Activated T-helper 2 cell treated with anti-CD3 and anti-CD28 coated beads, Interferon-gamma antibody, Interleukin-2, Interleukin-4, amounts not matched to agents 10 μg/mL and 5 μg/mL and 100 μg/mL, durations not matched to agents 14 hours and 24 hours and 36 hours (primary cell): ENCODE measurements at regions not wholly inside any gene's neighbourhood (a gene's known extent, or its start where the extent isn't known, plus 50 kb on each side); places are given as distances from the start of the nearest gene placed in this dataset.

Experiments used
- DNase-seq: peaks from one replicate; pipeline ENCODE4 v3.0.0; 2021; ENCODE audit warnings: low spot score
- H3K27ac Mint-ChIP-seq: one replicate; pipeline ENCODE4 v1.8.0; 2021; ENCODE audit warnings: mixed read lengths
- H3K27me3 Mint-ChIP-seq: one replicate; pipeline ENCODE4 v1.8.0; 2021; ENCODE audit warnings: low read depth, mixed read lengths
- H3K36me3 Mint-ChIP-seq: one replicate; pipeline ENCODE4 v1.8.0; 2021; ENCODE audit warnings: low read depth, mixed read lengths
- H3K4me1 Mint-ChIP-seq: one replicate; pipeline ENCODE4 v1.8.0; 2021; ENCODE audit warnings: low read depth, mixed read lengths
- H3K4me3 Mint-ChIP-seq: one replicate; pipeline ENCODE4 v1.8.0; 2021; ENCODE audit warnings: low read depth, mild to moderate bottlenecking, moderate library complexity, mixed read lengths
- H3K9me3 Mint-ChIP-seq: one replicate; pipeline ENCODE4 v1.8.0; 2021; ENCODE audit warnings: mixed read lengths
- intact Hi-C: fragments of 100-400 bp; cut with micrococcal nuclease; formaldehyde crosslinking; loops from one replicate; pipeline ENCODE4 v1.15.1; 2023

DNA sequence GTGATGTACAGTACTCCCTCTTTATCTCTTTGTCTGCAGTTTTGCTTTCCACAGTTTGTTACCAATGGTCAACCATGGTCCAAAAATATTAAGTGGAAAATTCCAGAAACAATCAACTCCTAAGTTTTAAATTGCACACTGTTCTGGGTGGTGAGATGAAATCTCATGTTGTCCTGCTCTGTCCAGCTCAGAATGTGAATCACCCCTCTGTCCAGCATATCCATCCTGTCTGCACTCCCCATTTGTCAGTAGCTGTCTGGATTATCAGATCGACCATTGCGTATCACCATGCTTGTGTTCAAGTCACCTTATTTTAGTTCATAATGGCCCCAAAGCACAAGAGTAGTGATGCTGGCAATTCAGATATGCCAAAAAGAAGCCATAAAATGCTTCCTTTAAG, 118.2 kb upstream of the PDE4B start:
- Mint-ChIP-seq H3K27ac (no peak overlapping the region), H3K4me1 (no peaks in the 10 kb centered on the region), H3K27me3 (peaks cover 8% of the 10 kb centered on the region), H3K36me3 (no peaks in the 10 kb centered on the region), H3K9me3 (no peaks in the 10 kb centered on the region), H3K4me3 (no peak overlapping the region)
- intact Hi-C loops, result no loop called here
- DNase-seq, result no peak

- H3K27ac Mint-ChIP-seq, result no peak overlapping the region
- no peak overlapping the region for H3K4me3 Mint-ChIP-seq
- intact Hi-C loops, result loop anchor here (10.0 kb wide), 2 partner anchors 535 to 995 kb away; partner anchors contain the start of gene AK4
- H3K4me1 Mint-ChIP-seq, result no peaks in the 10 kb centered on the region
- DNase-seq, result no peak
- H3K9me3 Mint-ChIP-seq, result no peaks in the 10 kb centered on the region
- peaks cover 22% of the 10 kb centered on the region for H3K27me3 Mint-ChIP-seq
- H3K36me3 Mint-ChIP-seq, result no peaks in the 10 kb centered on the region
Measured at GRCh38 chr1:65679773-65680172, 112.9 kb upstream of the PDE4B start.

GRCh38 chr1:65681096-65681495, 111.6 kb upstream of the PDE4B start:
- Mint-ChIP-seq H3K4me1 (no peaks in the 10 kb centered on the region), H3K27ac (no peak overlapping the region), H3K36me3 (no peaks in the 10 kb centered on the region), H3K27me3 (peaks cover 23% of the 10 kb centered on the region), H3K9me3 (no peaks in the 10 kb centered on the region), H3K4me3 (no peak overlapping the region)
- intact Hi-C loops, result loop anchor here (10.0 kb wide), 2 partner anchors 536 to 996 kb away; partner anchors contain the start of gene AK4
- no peak for DNase-seq

DNA sequence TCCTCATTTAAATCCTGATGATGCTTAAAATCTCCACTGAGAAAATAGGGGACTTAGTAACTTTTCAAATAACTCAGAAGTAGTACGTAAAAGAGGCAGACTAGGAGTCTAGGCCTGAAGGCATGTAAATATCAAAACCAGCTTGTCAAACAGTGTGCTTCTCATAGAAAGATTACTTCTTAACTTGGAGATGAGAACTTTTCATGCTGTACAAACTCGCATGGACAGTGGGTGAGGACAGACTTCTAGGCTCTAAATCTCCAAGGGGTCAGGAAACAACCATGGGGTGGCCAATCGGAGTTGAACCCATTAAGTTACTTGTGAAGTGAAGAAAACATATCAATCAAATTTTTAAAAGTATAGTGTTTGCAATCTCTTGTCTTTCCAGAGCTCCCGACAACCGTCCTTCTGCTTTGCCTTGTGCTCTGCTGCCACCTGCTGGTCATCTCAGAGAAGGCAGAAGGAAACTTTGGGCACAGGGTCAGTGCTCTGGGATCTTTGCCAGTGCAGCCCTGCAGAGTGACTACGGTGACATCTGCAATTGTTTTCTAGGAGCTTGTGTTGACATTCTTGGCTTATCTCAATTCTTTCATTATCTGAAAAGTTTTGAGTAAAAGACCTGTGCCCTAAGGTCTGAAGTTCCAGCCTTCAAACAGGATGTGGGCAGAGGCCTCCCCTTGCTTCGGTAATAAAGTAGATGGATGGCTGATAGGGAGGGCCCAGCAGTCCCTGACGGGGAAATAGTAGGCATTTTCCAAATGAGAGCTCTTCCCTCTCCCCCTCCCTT, 105.1 kb upstream of the PDE4B start:
- DNase-seq, result peak; percentile 60
- no peak overlapping the region for H3K4me3 Mint-ChIP-seq
- no peak overlapping the region for H3K27ac Mint-ChIP-seq
- intact Hi-C loops, result loop anchor here (1.0 to 10.0 kb wide), 7 partner anchors 257 to 1003 kb away; partner anchors contain the start of gene AK4
- H3K4me1 Mint-ChIP-seq, result peaks cover 11% of the 10 kb centered on the region
- no peaks in the 10 kb centered on the region for H3K36me3 Mint-ChIP-seq
- no peaks in the 10 kb centered on the region for H3K9me3 Mint-ChIP-seq
- H3K27me3 Mint-ChIP-seq, result peaks cover 24% of the 10 kb centered on the region

DNA sequence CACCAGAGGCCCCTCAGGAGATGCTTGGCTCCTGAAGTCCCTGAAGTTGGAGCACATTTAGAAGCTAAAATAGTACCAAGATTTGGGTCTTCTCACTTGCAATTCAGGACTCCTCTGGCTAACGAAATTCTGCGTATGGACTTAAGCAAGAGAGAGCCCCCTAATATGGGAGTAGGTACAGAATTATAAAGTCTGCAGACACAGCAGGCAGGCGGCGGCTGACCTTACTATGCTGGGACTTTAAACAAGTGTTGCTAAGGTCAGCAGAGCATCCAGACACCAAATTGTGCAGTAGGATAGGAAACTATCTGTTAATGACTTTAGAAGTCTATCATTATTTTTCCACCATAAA, 104.5 kb upstream of the PDE4B start:
- intact Hi-C loops, result loop anchor here (1.0 to 10.0 kb wide), 5 partner anchors 452 to 1003 kb away; partner anchors contain the start of gene AK4
- Mint-ChIP-seq H3K27ac (no peak overlapping the region), H3K36me3 (no peaks in the 10 kb centered on the region), H3K27me3 (peaks cover 23% of the 10 kb centered on the region), H3K4me3 (no peak overlapping the region), H3K4me1 (peaks cover 11% of the 10 kb centered on the region), H3K9me3 (no peaks in the 10 kb centered on the region)
- no peak for DNase-seq

GRCh38 chr1:65688848-65689247, 103.8 kb upstream of the PDE4B start:
- no peak for DNase-seq
- H3K9me3 Mint-ChIP-seq, result no peaks in the 10 kb centered on the region
- H3K27me3 Mint-ChIP-seq, result peaks cover 16% of the 10 kb centered on the region
- no peaks in the 10 kb centered on the region for H3K36me3 Mint-ChIP-seq
- intact Hi-C loops, result loop anchor here (1.0 to 10.0 kb wide), 5 partner anchors 453 to 1004 kb away; partner anchors contain the start of gene AK4
- no peak overlapping the region for H3K27ac Mint-ChIP-seq
- H3K4me3 Mint-ChIP-seq, result no peak overlapping the region
- H3K4me1 Mint-ChIP-seq, result peaks cover 11% of the 10 kb centered on the region

DNA sequence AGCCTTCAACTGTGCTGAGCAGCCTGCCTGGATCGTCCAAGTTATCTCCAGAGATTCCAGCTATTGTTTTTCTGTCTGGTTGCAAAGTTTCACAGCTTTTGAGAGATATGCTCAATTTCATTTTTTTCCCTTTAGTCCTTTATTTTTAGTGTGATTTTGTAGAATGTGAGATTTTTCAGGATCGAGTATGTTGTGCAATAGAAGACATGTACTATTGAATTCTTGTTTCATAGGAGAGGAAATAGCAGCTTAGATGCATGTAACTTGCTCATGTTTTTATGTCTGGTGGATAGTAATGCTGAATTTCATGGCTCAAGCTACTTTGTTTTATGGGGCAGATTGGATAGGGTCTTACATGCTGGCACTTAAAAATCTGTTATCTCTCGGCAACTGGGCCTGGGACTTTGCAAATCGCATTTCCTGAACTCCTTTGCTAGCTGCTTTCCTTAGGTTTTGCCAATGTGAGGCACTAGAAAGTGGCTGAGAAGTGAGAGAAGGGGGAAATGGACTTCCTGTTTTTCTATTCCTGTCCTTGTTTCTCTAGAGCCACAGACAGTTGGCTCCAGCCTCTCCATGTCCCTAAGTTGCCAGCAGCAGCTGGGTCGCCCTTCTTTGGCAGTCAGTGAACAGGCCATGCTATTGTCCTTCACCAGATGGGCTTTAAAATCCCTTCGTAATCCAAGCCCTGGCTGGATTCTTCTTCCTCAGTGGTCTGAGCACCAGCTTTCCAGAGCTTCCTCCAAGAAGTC, 101.4 kb upstream of the PDE4B start:
- Mint-ChIP-seq H3K4me3 (no peak overlapping the region), H3K27me3 (peaks cover 12% of the 10 kb centered on the region), H3K36me3 (no peaks in the 10 kb centered on the region), H3K4me1 (peaks cover 11% of the 10 kb centered on the region), H3K9me3 (no peaks in the 10 kb centered on the region), H3K27ac (no peak overlapping the region)
- intact Hi-C loops, result no loop called here
- no peak for DNase-seq

- Mint-ChIP-seq H3K9me3 (no peaks in the 10 kb centered on the region), H3K36me3 (no peaks in the 10 kb centered on the region), H3K4me3 (no peak overlapping the region)
Measured at GRCh38 chr1:65691972-65692371, 100.7 kb upstream of the PDE4B start.

GRCh38 chr1:65694126-65694525, 98.6 kb upstream of the PDE4B start:
- no peak for DNase-seq
- H3K27me3 Mint-ChIP-seq, result peaks cover 3% of the 10 kb centered on the region
- intact Hi-C loops, result no loop called here

More at GRCh38 chr1:65691972-65692371, 100.7 kb upstream of the PDE4B start:
- H3K27me3 Mint-ChIP-seq, result peaks cover 8% of the 10 kb centered on the region
- intact Hi-C loops, result no loop called here
- no peak overlapping the region for H3K27ac Mint-ChIP-seq
- H3K4me1 Mint-ChIP-seq, result peaks cover 7% of the 10 kb centered on the region
- no peak for DNase-seq

GRCh38 chr1:65694933-65695332, 97.8 kb upstream of the PDE4B start:
- Mint-ChIP-seq H3K9me3 (no peaks in the 10 kb centered on the region), H3K36me3 (no peaks in the 10 kb centered on the region), H3K4me1 (no peaks in the 10 kb centered on the region), H3K27me3 (peaks cover 6% of the 10 kb centered on the region), H3K27ac (no peak overlapping the region), H3K4me3 (no peak overlapping the region)
- intact Hi-C loops, result no loop called here
- DNase-seq, result no peak

More at GRCh38 chr1:65694126-65694525, 98.6 kb upstream of the PDE4B start:
- Mint-ChIP-seq H3K4me1 (no peaks in the 10 kb centered on the region), H3K4me3 (no peak overlapping the region), H3K9me3 (no peaks in the 10 kb centered on the region), H3K27ac (no peak overlapping the region), H3K36me3 (no peaks in the 10 kb centered on the region)

DNA sequence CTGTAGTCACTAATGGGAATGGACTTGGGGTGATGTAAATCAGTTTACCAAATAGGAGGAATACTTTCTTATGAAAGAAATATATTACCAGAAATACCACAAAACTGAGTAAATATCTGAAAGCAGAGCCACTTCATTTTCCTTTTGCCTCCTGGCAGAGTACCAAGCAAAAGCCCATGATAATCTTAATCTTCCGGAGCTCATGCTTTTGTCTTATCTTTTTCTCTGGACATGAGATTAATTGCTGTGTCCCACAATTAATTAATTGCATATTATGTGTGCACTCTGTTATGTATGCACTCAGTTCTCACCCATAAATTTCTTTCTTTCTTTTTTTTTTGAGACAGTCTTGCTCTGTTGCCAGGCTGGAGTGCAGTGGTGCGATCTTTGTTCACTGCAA, 94.1 kb upstream of the PDE4B start:
- no peak overlapping the region for H3K27ac Mint-ChIP-seq
- H3K4me3 Mint-ChIP-seq, result no peak overlapping the region
- intact Hi-C loops, result no loop called here
- H3K4me1 Mint-ChIP-seq, result no peaks in the 10 kb centered on the region
- H3K36me3 Mint-ChIP-seq, result no peaks in the 10 kb centered on the region
- no peak for DNase-seq
- H3K27me3 Mint-ChIP-seq, result peaks cover 15% of the 10 kb centered on the region
- H3K9me3 Mint-ChIP-seq, result no peaks in the 10 kb centered on the region

- Mint-ChIP-seq H3K27me3 (peaks cover 18% of the 10 kb centered on the region), H3K9me3 (no peaks in the 10 kb centered on the region)
Measured at GRCh38 chr1:65703853-65704252, 88.8 kb upstream of the PDE4B start.

GRCh38 chr1:65704318-65704717, 88.4 kb upstream of the PDE4B start:
- Mint-ChIP-seq H3K27me3 (peaks cover 18% of the 10 kb centered on the region), H3K4me3 (no peak overlapping the region), H3K27ac (no peak overlapping the region), H3K36me3 (no peaks in the 10 kb centered on the region), H3K4me1 (no peaks in the 10 kb centered on the region), H3K9me3 (no peaks in the 10 kb centered on the region)
- DNase-seq, result no peak
- intact Hi-C loops, result no loop called here

More at GRCh38 chr1:65703853-65704252, 88.8 kb upstream of the PDE4B start:
- no peak for DNase-seq
- H3K4me1 Mint-ChIP-seq, result no peaks in the 10 kb centered on the region
- no peaks in the 10 kb centered on the region for H3K36me3 Mint-ChIP-seq
- H3K4me3 Mint-ChIP-seq, result no peak overlapping the region
- no peak overlapping the region for H3K27ac Mint-ChIP-seq
- intact Hi-C loops, result no loop called here
